ENCODE measurements at regions not wholly inside any gene's neighbourhood (a gene's known extent, or its start where the extent isn't known, plus 50 kb on each side); places are given as distances from the start of the nearest gene placed in this dataset.
A peak's percentile ranks its signal among the peaks of the same experiment; 100 is the strongest.

DNA sequence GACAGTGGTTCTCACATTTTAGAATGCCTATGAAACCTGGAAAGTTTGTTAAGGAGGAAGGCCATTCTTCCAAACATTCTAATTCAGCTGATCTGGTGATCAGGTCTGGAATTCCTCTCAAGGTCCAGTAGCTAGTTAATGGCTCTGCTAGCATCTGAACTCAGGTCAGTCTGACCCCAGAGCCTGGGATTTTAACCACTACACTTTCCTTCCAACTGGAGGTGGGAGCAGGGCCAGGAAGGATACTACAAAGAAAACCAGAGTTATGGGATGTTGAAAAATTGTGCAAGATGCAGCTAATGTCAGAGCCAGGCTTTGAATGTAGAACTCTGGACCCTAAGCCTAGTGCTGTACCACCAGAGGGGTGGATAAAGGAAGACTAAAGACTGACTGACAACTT lies 73.6 kb upstream of the NID2 start:
- H3K4me3 ChIP-seq (ENCODE audit: low read length), result no peak overlapping the region
- DNase-seq (no peak), ATAC-seq (ENCODE audit: poor library complexity) (no peak)
- Mint-ChIP-seq H3K36me3 (ENCODE audit: low read depth) (no peaks in the 10 kb centered on the region), H3K4me3 (no peak overlapping the region), H3K27ac (no peak overlapping the region), H3K27me3 (peaks cover 7% of the 10 kb centered on the region), H3K9me3 (peaks cover 5% of the 10 kb centered on the region), H3K4me1 (ENCODE audit: low read depth) (no peaks in the 10 kb centered on the region)
- no peaks in the 10 kb centered on the region for H3K36me3 ChIP-seq (ENCODE audit: insufficient read depth, low read length)
- TF ChIP-seq, protein P1, sequence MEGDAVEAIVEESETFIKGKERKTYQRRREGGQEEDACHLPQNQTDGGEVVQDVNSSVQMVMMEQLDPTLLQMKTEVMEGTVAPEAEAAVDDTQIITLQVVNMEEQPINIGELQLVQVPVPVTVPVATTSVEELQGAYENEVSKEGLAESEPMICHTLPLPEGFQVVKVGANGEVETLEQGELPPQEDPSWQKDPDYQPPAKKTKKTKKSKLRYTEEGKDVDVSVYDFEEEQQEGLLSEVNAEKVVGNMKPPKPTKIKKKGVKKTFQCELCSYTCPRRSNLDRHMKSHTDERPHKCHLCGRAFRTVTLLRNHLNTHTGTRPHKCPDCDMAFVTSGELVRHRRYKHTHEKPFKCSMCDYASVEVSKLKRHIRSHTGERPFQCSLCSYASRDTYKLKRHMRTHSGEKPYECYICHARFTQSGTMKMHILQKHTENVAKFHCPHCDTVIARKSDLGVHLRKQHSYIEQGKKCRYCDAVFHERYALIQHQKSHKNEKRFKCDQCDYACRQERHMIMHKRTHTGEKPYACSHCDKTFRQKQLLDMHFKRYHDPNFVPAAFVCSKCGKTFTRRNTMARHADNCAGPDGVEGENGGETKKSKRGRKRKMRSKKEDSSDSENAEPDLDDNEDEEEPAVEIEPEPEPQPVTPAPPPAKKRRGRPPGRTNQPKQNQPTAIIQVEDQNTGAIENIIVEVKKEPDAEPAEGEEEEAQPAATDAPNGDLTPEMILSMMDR (IDR thresholded peaks at IDR 0.05), result no peak
- H3K27me3 ChIP-seq (ENCODE audit: control insufficient read depth in 1 of 2, insufficient read depth in 2 of 2, low read length in 2 of 2), result no peaks in the 10 kb centered on the region
- no peak overlapping the region for H3K27ac ChIP-seq (ENCODE audit: low read depth in 1 of 2, low read length in 2 of 2)
- H3K4me1 ChIP-seq (ENCODE audit: insufficient read depth, low read length), result no peaks in the 10 kb centered on the region
- ChIA-PET CTCF (no interaction called here), POLR2A (no interaction called here)
- no peaks in the 10 kb centered on the region for H3K9me3 ChIP-seq (ENCODE audit: control insufficient read depth in 1 of 2, insufficient read depth in 1 of 2, low read length in 2 of 2)
- intact Hi-C loops (cut with DNase I, micrococcal nuclease), result no loop called here

DNA sequence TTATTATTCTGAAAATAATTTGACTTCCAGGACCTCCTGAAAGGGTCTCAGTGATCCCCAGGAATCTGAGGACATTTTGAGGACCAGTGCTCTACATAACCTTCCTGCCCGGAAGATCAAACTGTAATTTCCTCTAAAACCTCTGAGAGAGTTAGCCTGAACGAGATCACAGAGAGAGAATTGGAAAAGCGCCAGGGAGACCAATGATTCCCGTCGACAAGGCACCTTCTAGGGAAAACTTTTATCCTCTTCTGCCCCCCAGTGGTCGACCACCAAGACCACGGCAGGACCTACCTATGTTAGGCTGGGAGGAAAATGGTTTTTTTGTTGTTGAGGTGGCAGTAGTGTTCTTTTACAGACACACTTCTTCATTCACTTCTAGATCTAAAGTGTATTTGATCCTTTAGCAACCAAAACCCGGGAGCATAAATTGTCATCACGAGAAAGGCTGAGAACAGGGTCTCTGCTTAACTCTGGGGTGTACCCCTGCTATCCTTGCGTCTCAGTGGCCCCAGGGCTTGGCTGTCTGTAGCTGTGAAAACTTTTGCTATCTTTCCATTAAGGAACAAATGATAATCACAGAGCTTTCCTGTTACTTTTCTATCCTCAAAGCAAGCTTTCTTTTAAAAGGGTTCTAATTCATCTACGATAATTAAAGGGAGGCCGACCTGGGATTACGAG lies 62.9 kb upstream of the NID2 start:
- Histone ChIP-seq H3K4me3 (ENCODE audit: low read length) (no peak overlapping the region), H3K27me3 (ENCODE audit: control insufficient read depth in 1 of 2, insufficient read depth in 2 of 2, low read length in 2 of 2) (no peaks in the 10 kb centered on the region), H3K27ac (ENCODE audit: low read depth in 1 of 2, low read length in 2 of 2) (no peak overlapping the region), H3K9me3 (ENCODE audit: control insufficient read depth in 1 of 2, insufficient read depth in 1 of 2, low read length in 2 of 2) (peaks cover 4 to 9% of the 10 kb centered on the region in 2 experiments), H3K36me3 (ENCODE audit: insufficient read depth, low read length) (no peaks in the 10 kb centered on the region), H3K4me1 (ENCODE audit: insufficient read depth, low read length) (no peaks in the 10 kb centered on the region)
- POLR2A ChIA-PET, result no interaction called here
- H3K9me3 Mint-ChIP-seq, result peaks cover 6% of the 10 kb centered on the region
- ATAC-seq (ENCODE audit: poor library complexity) (no peak), DNase-seq (peak in 7 of 14 experiments; percentile 2 to 63 (median 42))
- CTCF ChIA-PET, result no interaction called here
- intact Hi-C loops (cut with DNase I, micrococcal nuclease), result no loop called here
- H3K27ac Mint-ChIP-seq, result no peak overlapping the region
- no peak overlapping the region for H3K4me3 Mint-ChIP-seq
- peaks cover 7% of the 10 kb centered on the region for H3K4me1 Mint-ChIP-seq (ENCODE audit: low read depth)
- peaks cover 3% of the 10 kb centered on the region for H3K27me3 Mint-ChIP-seq
- H3K36me3 Mint-ChIP-seq (ENCODE audit: low read depth), result no peaks in the 10 kb centered on the region
- TF ChIP-seq, protein P1 (IDR thresholded peaks at IDR 0.05), result no peak

DNA sequence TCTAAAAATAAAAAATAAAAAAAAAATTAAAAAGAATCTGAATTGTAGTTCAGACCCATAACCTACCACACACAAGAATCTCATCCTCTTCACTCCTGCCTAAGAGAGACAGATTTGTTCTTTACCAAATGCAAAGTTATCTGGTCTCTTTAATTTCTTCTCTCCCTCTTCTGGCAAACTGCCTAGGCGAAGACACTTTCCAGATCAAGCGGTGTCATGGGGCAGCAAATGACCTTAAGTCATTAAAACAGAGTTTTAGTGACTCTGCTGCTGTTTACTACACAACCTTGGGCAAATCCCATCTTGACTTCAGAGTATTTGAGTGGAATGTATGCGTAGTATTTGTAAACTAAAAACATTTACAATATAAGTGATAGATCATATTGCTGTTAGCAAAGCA lies 60.9 kb upstream of the NID2 start:
- no peak overlapping the region for H3K4me3 ChIP-seq (ENCODE audit: low read length)
- Mint-ChIP-seq H3K4me1 (ENCODE audit: low read depth) (peaks cover 23% of the 10 kb centered on the region), H3K27ac (no peak overlapping the region), H3K36me3 (ENCODE audit: low read depth) (no peaks in the 10 kb centered on the region), H3K9me3 (peaks cover 4% of the 10 kb centered on the region), H3K4me3 (no peak overlapping the region), H3K27me3 (peaks cover 9% of the 10 kb centered on the region)
- H3K36me3 ChIP-seq (ENCODE audit: insufficient read depth, low read length), result no peaks in the 10 kb centered on the region
- ChIA-PET CTCF (no interaction called here), POLR2A (no interaction called here)
- TF ChIP-seq, protein P1 (IDR thresholded peaks at IDR 0.05), result no peak
- no peak overlapping the region for H3K27ac ChIP-seq (ENCODE audit: low read depth in 1 of 2, low read length in 2 of 2)
- intact Hi-C loops (cut with DNase I, micrococcal nuclease), result no loop called here
- H3K27me3 ChIP-seq (ENCODE audit: control insufficient read depth in 1 of 2, insufficient read depth in 2 of 2, low read length in 2 of 2), result no peaks in the 10 kb centered on the region
- ATAC-seq (ENCODE audit: poor library complexity), result no peak
- no peak for DNase-seq
- peaks cover 12% of the 10 kb centered on the region for H3K4me1 ChIP-seq (ENCODE audit: insufficient read depth, low read length)
- peaks cover 0 to 2% of the 10 kb centered on the region in 2 experiments for H3K9me3 ChIP-seq (ENCODE audit: control insufficient read depth in 1 of 2, insufficient read depth in 1 of 2, low read length in 2 of 2)

Measured in CD4-positive, alpha-beta T cell (primary cell).